ENCODE measurements at regions not wholly inside any gene's neighbourhood (a gene's known extent, or its start where the extent isn't known, plus 50 kb on each side); places are given as distances from the start of the nearest gene placed in this dataset.
A peak's percentile ranks its signal among the peaks of the same experiment; 100 is the strongest.

GRCh38 chr13:22144806-22145205, 473.9 kb downstream of the FGF9 start:
- no peaks in the 10 kb centered on the region for H3K79me1 ChIP-seq (ENCODE audit: low read length)
- no peak overlapping the region for H4K91ac ChIP-seq (ENCODE audit: low read depth, low read length)
- H2BK120ac ChIP-seq (ENCODE audit: insufficient read depth, low read length, poor library complexity) = no peak overlapping the region
- H3K79me2 ChIP-seq (ENCODE audit: control insufficient read depth, insufficient read depth, low read length, poor library complexity) = no peaks in the 10 kb centered on the region
- H2BK5ac ChIP-seq (ENCODE audit: low read depth, low read length, poor library complexity) = no peak overlapping the region
- H3K4me3 ChIP-seq (ENCODE audit: low read depth, low read length) = no peak overlapping the region
- no peak overlapping the region for H2AK5ac ChIP-seq (ENCODE audit: low read length)
- H2AFZ ChIP-seq (ENCODE audit: insufficient read depth, low read length, poor library complexity) = no peak overlapping the region
- no peak overlapping the region for H3K23ac ChIP-seq (ENCODE audit: low read length)
- DNase-seq = peak; percentile 66 to 78
- 100% methylated on average over 1 of the region's 2 CpGs for WGBS (ENCODE audit: extremely low coverage, insufficient coverage, insufficient read length)
- no peaks in the 10 kb centered on the region for H3K36me3 ChIP-seq (ENCODE audit: control insufficient read depth in 1 of 2, insufficient read depth in 2 of 2, low read length in 2 of 2)
- no peaks in the 10 kb centered on the region for H3K4me1 ChIP-seq (ENCODE audit: control insufficient read depth in 1 of 2, insufficient read depth in 2 of 2, low read length in 2 of 2)
- H3K18ac ChIP-seq (ENCODE audit: low read length) = no peak overlapping the region
- no peak overlapping the region for H4K12ac ChIP-seq (ENCODE audit: low read depth, low read length)
- H3K9ac ChIP-seq (ENCODE audit: low read length) = no peak overlapping the region
- no peaks in the 10 kb centered on the region for H3K9me3 ChIP-seq (ENCODE audit: insufficient read depth, low read depth, low read length)
- no peak overlapping the region for H3K27ac ChIP-seq (ENCODE audit: low read depth, low read length)
- H2BK12ac ChIP-seq (ENCODE audit: low read length) = no peak overlapping the region
- H3K14ac ChIP-seq (ENCODE audit: low read length) = no peak overlapping the region
- H3K4me2 ChIP-seq (ENCODE audit: low read length) = no peak overlapping the region
- H3K27me3 ChIP-seq (ENCODE audit: insufficient read depth, low read length) = no peaks in the 10 kb centered on the region
- no peak overlapping the region for H3K4ac ChIP-seq (ENCODE audit: low read depth, low read length)
- H4K8ac ChIP-seq (ENCODE audit: low read depth, low read length) = no peak overlapping the region

GRCh38 chr13:22148187-22148586, 477.3 kb downstream of the FGF9 start:
- no peaks in the 10 kb centered on the region for H3K27me3 ChIP-seq (ENCODE audit: insufficient read depth, low read length)
- no peak overlapping the region for H3K4me3 ChIP-seq (ENCODE audit: low read depth, low read length)
- no peaks in the 10 kb centered on the region for H3K36me3 ChIP-seq (ENCODE audit: control insufficient read depth in 1 of 2, insufficient read depth in 2 of 2, low read length in 2 of 2)
- H3K79me2 ChIP-seq (ENCODE audit: control insufficient read depth, insufficient read depth, low read length, poor library complexity) = no peaks in the 10 kb centered on the region
- no peak overlapping the region for H4K91ac ChIP-seq (ENCODE audit: low read depth, low read length)
- H3K23ac ChIP-seq (ENCODE audit: low read length) = no peak overlapping the region
- no peak overlapping the region for H2AFZ ChIP-seq (ENCODE audit: insufficient read depth, low read length, poor library complexity)
- no peak overlapping the region for H4K8ac ChIP-seq (ENCODE audit: low read depth, low read length)
- H2BK5ac ChIP-seq (ENCODE audit: low read depth, low read length, poor library complexity) = no peak overlapping the region
- H4K12ac ChIP-seq (ENCODE audit: low read depth, low read length) = no peak overlapping the region
- H3K4me2 ChIP-seq (ENCODE audit: low read length) = no peak overlapping the region
- no peaks in the 10 kb centered on the region for H3K79me1 ChIP-seq (ENCODE audit: low read length)
- DNase-seq = no peak
- WGBS (ENCODE audit: extremely low coverage, insufficient coverage, insufficient read length) = no CpG with 5 or more reads among the region's 3 CpGs
- H2BK120ac ChIP-seq (ENCODE audit: insufficient read depth, low read length, poor library complexity) = no peak overlapping the region
- H2BK12ac ChIP-seq (ENCODE audit: low read length) = no peak overlapping the region
- H3K14ac ChIP-seq (ENCODE audit: low read length) = no peak overlapping the region
- no peak overlapping the region for H3K4ac ChIP-seq (ENCODE audit: low read depth, low read length)
- H3K18ac ChIP-seq (ENCODE audit: low read length) = no peak overlapping the region
- H3K27ac ChIP-seq (ENCODE audit: low read depth, low read length) = no peak overlapping the region
- H2AK5ac ChIP-seq (ENCODE audit: low read length) = no peak overlapping the region
- H3K9me3 ChIP-seq (ENCODE audit: insufficient read depth, low read depth, low read length) = no peaks in the 10 kb centered on the region
- H3K9ac ChIP-seq (ENCODE audit: low read length) = no peak overlapping the region
- H3K4me1 ChIP-seq (ENCODE audit: control insufficient read depth in 1 of 2, insufficient read depth in 2 of 2, low read length in 2 of 2) = no peaks in the 10 kb centered on the region

- H2AFZ ChIP-seq (ENCODE audit: insufficient read depth, low read length, poor library complexity) = no peak overlapping the region
- H2BK5ac ChIP-seq (ENCODE audit: low read depth, low read length, poor library complexity) = no peak overlapping the region
- H3K4me3 ChIP-seq (ENCODE audit: low read depth, low read length) = no peak overlapping the region
- H3K4me2 ChIP-seq (ENCODE audit: low read length) = no peak overlapping the region
- H3K79me1 ChIP-seq (ENCODE audit: low read length) = no peaks in the 10 kb centered on the region
- H3K9ac ChIP-seq (ENCODE audit: low read length) = no peak overlapping the region
- H2AK5ac ChIP-seq (ENCODE audit: low read length) = no peak overlapping the region
- H3K4me1 ChIP-seq (ENCODE audit: control insufficient read depth in 1 of 2, insufficient read depth in 2 of 2, low read length in 2 of 2) = no peaks in the 10 kb centered on the region
- no peaks in the 10 kb centered on the region for H3K36me3 ChIP-seq (ENCODE audit: control insufficient read depth in 1 of 2, insufficient read depth in 2 of 2, low read length in 2 of 2)
- no peaks in the 10 kb centered on the region for H3K79me2 ChIP-seq (ENCODE audit: control insufficient read depth, insufficient read depth, low read length, poor library complexity)
- no peak overlapping the region for H4K8ac ChIP-seq (ENCODE audit: low read depth, low read length)
- H4K12ac ChIP-seq (ENCODE audit: low read depth, low read length) = no peak overlapping the region
- H4K91ac ChIP-seq (ENCODE audit: low read depth, low read length) = no peak overlapping the region
- no peaks in the 10 kb centered on the region for H3K27me3 ChIP-seq (ENCODE audit: insufficient read depth, low read length)
- H3K4ac ChIP-seq (ENCODE audit: low read depth, low read length) = no peak overlapping the region
- H3K18ac ChIP-seq (ENCODE audit: low read length) = no peak overlapping the region
- H3K23ac ChIP-seq (ENCODE audit: low read length) = no peak overlapping the region
- no peak overlapping the region for H3K27ac ChIP-seq (ENCODE audit: low read depth, low read length)
- DNase-seq = no peak
- H3K9me3 ChIP-seq (ENCODE audit: insufficient read depth, low read depth, low read length) = no peaks in the 10 kb centered on the region
- no peak overlapping the region for H2BK12ac ChIP-seq (ENCODE audit: low read length)
- WGBS (ENCODE audit: extremely low coverage, insufficient coverage, insufficient read length) = no CpG with 5 or more reads among the region's 2 CpGs
- no peak overlapping the region for H2BK120ac ChIP-seq (ENCODE audit: insufficient read depth, low read length, poor library complexity)
- no peak overlapping the region for H3K14ac ChIP-seq (ENCODE audit: low read length)
Observed at GRCh38 chr13:22152751-22153150, 481.9 kb downstream of the FGF9 start.

GRCh38 chr13:22154041-22154440, 483.2 kb downstream of the FGF9 start:
- no peak overlapping the region for H3K4ac ChIP-seq (ENCODE audit: low read depth, low read length)
- no peak overlapping the region for H3K4me2 ChIP-seq (ENCODE audit: low read length)
- no peak overlapping the region for H2BK120ac ChIP-seq (ENCODE audit: insufficient read depth, low read length, poor library complexity)
- no peak overlapping the region for H3K9ac ChIP-seq (ENCODE audit: low read length)
- no peak overlapping the region for H3K14ac ChIP-seq (ENCODE audit: low read length)
- H3K18ac ChIP-seq (ENCODE audit: low read length) = no peak overlapping the region
- H2AFZ ChIP-seq (ENCODE audit: insufficient read depth, low read length, poor library complexity) = no peak overlapping the region
- H4K91ac ChIP-seq (ENCODE audit: low read depth, low read length) = no peak overlapping the region
- H2BK12ac ChIP-seq (ENCODE audit: low read length) = no peak overlapping the region
- peak in 1 of 2 donors; percentile 26 for DNase-seq
- no peak overlapping the region for H4K12ac ChIP-seq (ENCODE audit: low read depth, low read length)
- no peaks in the 10 kb centered on the region for H3K9me3 ChIP-seq (ENCODE audit: insufficient read depth, low read depth, low read length)
- H4K8ac ChIP-seq (ENCODE audit: low read depth, low read length) = no peak overlapping the region
- no CpG with 5 or more reads among the region's 3 CpGs for WGBS (ENCODE audit: extremely low coverage, insufficient coverage, insufficient read length)
- H2BK5ac ChIP-seq (ENCODE audit: low read depth, low read length, poor library complexity) = no peak overlapping the region
- H3K27ac ChIP-seq (ENCODE audit: low read depth, low read length) = no peak overlapping the region
- H2AK5ac ChIP-seq (ENCODE audit: low read length) = no peak overlapping the region
- H3K23ac ChIP-seq (ENCODE audit: low read length) = no peak overlapping the region
- H3K27me3 ChIP-seq (ENCODE audit: insufficient read depth, low read length) = no peaks in the 10 kb centered on the region
- H3K79me1 ChIP-seq (ENCODE audit: low read length) = no peaks in the 10 kb centered on the region
- H3K79me2 ChIP-seq (ENCODE audit: control insufficient read depth, insufficient read depth, low read length, poor library complexity) = no peaks in the 10 kb centered on the region
- no peak overlapping the region for H3K4me3 ChIP-seq (ENCODE audit: low read depth, low read length)
- H3K36me3 ChIP-seq (ENCODE audit: control insufficient read depth in 1 of 2, insufficient read depth in 2 of 2, low read length in 2 of 2) = no peaks in the 10 kb centered on the region
- no peaks in the 10 kb centered on the region for H3K4me1 ChIP-seq (ENCODE audit: control insufficient read depth in 1 of 2, insufficient read depth in 2 of 2, low read length in 2 of 2)
